Amniotic stem cell (primary cell): ENCODE measurements at regions not wholly inside any gene's neighbourhood (a gene's known extent, or its start where the extent isn't known, plus 50 kb on each side); places are given as distances from the start of the nearest gene placed in this dataset.

Experiments
- DNase-seq: peaks from one replicate; lab custom pipeline; 2025; lab: John Stamatoyannopoulos, UW

DNA sequence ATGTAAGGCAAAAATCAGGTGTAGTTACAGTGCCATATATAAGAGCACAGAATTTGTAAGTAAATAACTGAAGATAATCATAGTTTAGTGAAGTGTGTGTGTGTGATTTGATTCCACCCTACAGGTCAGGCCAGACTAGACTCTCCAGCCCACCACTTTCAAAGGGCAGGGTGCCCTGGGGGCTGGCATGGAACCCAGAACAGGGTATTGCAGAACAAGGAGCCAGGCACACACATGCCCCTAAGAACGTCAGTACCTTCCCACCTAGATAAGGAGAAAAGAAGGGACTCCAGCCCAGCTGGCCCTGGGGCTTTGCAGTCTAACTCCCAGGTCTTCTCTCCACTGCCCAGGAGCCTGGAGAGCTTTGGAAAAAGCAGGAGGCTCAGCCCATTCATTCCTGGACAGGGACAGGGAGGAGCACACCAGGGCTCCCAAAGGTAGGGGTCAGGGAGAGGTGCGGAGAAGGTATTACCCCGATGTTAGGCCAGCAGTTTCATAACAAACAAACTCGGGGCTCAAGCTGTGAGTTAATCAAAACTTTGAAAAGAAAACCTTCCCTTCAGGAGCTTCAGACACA, 149.7 kb upstream of the VANGL1 start:
- DNase-seq, result no peak

DNA sequence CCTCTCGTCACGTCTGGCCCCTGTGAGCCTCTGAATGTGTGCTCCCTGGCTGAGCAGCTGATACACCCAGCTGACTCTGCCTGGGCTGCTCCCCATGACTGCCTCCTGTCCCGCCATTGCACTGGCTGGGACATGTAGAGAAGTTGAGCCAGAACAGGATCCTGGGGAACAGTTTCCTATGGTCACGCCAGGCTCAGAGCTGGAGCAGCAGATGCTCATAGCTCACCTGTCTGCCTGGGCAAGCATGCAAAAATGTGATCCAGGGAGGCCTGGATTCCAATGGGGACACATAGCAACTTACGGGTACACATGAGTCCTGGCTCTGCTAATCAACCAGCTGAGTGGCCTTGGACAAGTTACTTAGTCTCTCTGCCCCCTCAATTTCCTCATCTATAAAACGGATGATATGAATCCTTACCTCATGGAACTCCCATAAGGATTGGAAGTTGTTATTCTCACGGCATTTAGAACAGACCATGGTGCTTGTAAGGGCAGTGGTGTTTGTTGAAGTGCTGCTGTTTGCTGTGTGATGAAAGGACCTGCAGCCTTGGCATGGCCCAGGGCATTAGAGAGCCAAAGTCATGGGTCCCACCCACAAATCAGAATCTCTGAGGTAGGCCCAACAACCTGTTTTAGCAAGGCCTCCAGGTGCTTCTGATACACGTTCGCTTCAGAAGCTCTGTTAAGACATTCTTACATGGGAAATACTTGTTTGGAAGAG, 150.3 kb upstream of the VANGL1 start:
- DNase-seq, result no peak

GRCh38 chr1:115479055-115479482, 141.0 kb upstream of the NGF start:
- DNase-seq, result no peak

DNA sequence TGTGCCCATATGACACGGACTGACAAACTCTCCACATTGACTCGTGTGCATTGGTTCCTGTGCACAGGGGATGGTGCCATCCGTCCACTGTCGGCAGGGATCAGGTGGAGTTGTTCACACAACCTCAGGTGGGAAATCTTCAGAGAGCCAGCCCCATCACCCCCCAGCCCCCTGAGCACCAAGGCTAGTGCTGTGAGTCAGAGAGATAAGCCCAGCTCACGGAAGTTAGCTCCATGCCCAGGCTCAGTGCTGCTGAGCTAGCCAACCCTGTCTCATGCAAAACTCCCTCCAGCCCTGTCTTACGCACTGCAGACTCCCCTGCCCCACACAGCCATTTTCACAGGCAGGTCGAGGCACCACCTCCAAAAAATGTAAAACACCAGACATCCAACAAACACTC, 139.0 kb upstream of the NGF start:
- no peak for DNase-seq

GRCh38 chr1:115476616-115477015, 138.6 kb upstream of the NGF start:
- no peak for DNase-seq

DNA sequence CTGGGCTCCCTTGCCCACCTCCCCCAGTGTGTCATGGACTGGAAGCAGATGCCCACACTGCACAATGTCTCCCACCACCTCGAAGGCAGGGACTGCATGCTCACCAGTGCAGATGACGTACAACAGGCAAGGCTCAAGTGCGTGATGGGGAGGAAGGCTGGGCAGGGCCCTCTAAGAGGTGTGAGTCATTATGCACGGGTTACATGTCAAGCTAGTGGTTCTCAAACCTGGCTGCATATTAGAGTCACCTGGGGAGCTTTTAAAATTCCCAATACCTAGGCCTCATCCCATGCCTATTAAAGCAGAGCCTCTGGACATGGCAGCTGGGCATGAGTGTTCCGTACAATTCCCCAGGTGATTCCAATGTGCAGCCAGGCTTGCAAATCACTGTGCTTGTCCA, 137.9 kb upstream of the NGF start:
- DNase-seq, result no peak

GRCh38 chr1:115475252-115475651, 137.2 kb upstream of the NGF start:
- no peak for DNase-seq

GRCh38 chr1:115473986-115474565, 136.0 kb upstream of the NGF start:
- DNase-seq, result no peak

DNA sequence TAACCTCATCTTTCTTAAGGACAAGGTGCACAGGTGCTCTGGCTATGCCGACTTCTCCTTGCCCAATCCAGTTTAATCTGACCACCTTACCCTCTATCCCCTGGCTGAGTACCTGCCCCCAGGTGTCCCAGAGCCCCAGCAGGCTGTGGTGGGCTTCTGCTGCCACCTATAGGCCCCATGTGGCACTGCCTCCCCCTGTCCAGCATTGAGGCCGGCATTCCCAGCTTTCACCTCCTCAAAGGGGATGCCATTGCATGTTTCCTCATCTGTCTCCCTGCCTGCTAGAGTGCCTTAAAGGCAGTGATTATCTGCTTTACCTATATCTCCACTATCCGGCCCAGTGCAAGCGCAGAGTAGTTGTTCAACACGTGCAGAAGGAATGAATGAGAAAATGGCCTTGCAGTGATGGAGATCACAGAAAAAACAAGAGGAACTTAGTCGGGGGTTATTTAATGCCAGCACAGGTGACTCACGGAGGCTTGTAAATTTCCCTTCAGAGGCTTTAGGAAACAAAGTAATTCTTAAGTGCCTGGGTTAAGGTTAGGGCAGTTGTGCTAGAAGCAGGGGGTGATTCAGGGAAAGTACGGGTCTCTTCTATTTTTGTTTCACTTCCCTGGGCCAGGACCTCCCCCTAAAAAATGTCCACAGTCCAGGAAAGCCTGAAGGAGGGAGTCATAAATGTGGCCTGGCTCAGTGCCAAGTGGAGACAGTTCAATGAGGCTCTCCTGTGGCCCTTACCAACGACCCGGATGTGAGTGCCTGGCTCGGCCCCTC, 131.8 kb upstream of the NGF start:
- no peak for DNase-seq

- no peak for DNase-seq
Measured at GRCh38 chr1:115467790-115468189, 129.7 kb upstream of the NGF start.

- no peak for DNase-seq
Measured at GRCh38 chr1:115467196-115467595, 129.1 kb upstream of the NGF start.

DNA sequence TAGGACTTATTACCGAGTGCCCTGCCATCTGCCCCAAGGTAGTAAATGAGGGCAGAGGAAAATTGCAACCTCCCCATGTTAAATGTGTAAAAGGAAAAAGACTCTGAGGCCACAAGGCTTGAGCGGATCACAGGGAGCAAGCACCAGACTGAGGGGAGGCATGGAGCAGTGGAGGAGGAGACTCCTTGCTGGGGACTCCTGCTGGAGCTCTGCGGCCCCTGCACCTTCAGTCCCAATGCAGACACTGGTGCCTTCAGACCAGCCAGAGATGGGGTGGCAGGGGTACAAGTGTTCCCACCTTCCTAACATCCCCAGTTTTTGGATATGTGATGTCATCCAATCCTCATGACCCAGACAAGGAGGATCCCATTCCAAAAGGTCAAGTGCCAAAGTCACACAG, 128.4 kb upstream of the NGF start:
- no peak for DNase-seq

DNA sequence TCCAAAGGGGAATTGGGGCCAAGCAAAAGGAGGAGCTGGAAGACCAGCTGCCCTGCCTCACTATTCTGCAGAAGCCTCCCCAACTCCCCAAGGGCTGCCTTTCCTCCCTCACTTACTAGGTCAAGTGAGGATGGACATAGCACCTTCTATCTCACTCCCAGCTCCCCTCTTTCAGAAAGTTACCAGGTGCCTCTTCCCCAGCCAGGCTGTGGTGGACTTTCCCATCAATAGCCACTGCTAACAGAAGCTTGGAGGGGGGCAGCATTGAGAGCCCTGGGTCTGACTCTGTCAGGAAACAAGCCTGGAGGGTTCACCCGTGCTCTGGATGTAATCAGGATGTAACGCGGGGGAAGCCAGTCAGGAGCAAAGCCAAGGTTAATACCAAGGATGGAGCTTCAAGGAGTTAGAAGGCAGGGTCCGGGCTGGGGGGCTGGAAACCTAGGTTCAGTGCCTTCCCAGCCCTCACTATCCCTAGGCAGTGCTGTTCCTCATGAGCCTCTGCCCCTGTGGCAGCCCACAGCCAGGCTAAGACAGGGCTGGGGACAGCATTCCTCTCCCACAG, 127.8 kb upstream of the NGF start:
- no peak for DNase-seq

DNA sequence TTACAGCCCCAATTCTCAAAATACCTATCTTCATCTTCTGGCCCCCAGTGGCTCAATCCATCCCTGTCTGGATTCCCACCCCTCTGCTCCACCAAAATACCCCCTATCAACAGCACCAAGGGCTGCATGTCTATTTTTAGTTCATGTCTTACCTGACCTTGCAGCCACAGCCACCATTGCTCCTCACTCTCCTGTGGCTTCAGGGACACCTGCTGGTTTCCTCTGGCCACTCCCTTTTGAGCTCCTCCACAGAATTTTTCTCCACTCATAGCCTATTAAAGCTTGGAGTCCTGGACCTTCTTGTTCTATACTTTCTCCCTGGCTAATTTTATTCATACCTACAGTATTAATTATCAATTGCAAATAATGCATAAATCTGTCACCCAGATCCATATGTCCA, 125.3 kb upstream of the NGF start:
- DNase-seq, result no peak

DNA sequence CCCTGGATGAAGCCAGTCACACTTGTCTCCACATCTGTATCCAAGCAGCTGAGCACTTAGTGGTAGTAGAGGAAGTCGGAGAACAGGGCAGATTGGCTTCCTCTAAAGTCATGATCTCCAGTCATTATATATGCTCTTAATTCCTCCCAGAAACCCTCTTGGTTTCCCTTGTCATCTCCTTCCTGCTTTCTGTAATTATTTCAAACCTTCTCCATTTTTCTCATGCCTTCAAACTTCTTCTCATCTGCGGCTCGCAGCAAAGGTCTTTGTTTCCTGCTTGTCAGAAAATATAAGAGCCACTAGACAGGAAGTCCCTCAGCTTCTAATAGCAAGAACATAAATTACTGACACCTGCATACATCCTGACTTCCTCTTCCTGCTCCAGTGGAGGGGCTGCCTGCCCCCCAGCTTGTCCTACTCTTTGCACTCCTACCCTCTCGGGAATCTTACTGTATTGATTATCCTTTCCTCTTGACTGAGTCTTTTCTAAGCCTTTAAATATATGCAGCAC, 124.6 kb upstream of the NGF start:
- DNase-seq, result no peak

DNA sequence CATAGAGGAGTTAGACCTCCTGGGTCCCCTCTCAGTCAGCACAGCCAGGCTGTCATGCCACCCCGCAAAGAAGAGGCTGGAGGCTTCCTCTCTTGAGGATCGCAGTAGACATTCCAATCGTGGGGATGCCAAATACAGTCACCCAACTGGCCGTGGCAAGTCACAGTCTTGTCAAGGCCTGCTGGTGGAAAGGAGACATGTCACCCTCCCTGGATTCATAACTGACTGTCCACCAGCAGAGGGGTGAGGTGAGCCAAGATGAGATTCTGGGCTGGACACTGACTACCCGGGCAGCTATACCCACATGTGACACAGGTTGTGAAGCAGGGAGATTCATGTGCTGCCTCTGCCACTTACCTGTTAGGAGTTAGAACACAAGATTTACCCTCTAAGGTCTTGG, 123.5 kb upstream of the NGF start:
- DNase-seq, result no peak

GRCh38 chr1:115459161-115459560, 121.1 kb upstream of the NGF start:
- DNase-seq, result no peak

- no peak for DNase-seq
Measured at GRCh38 chr1:115458426-115459114, 120.5 kb upstream of the NGF start.

- DNase-seq, result no peak
Measured at GRCh38 chr1:115457289-115457688, 119.2 kb upstream of the NGF start.

- DNase-seq, result no peak
Measured at GRCh38 chr1:115456441-115456961, 118.5 kb upstream of the NGF start.

- no peak for DNase-seq
Measured at GRCh38 chr1:115454837-115455511, 116.9 kb upstream of the NGF start.
